GM19099 (cell line): ENCODE measurements at regions not wholly inside any gene's neighbourhood (a gene's known extent, or its start where the extent isn't known, plus 50 kb on each side); places are given as distances from the start of the nearest gene placed in this dataset.

Source experiments
- POLR2A ChIP-seq: IDR thresholded peaks from 3 replicates; pipeline ENCODE4 v1.6.1; 2011; ENCODE audit warnings: low read depth; ENCODE audit not compliant: insufficient read length; ENCODE audit errors: extremely low read depth

GRCh38 chr13:80889829-80890228, 548.9 kb upstream of the SPRY2 start:
- TF ChIP-seq POLR2A = no peak

- TF ChIP-seq POLR2A = no peak
Measured at GRCh38 chr13:80888390-80888789, 547.5 kb upstream of the SPRY2 start.

- TF ChIP-seq POLR2A = no peak
Measured at GRCh38 chr13:80884056-80884785, 543.3 kb upstream of the SPRY2 start.

- no peak for TF ChIP-seq POLR2A
Measured at GRCh38 chr13:80883545-80883944, 542.6 kb upstream of the SPRY2 start.

GRCh38 chr13:80881942-80882445, 541.1 kb upstream of the SPRY2 start:
- no peak for TF ChIP-seq POLR2A

- no peak for TF ChIP-seq POLR2A
Measured at GRCh38 chr13:80881495-80881894, 540.6 kb upstream of the SPRY2 start.

GRCh38 chr13:80881034-80881433, 540.1 kb upstream of the SPRY2 start:
- TF ChIP-seq POLR2A = no peak

GRCh38 chr13:80877944-80878241, 537.0 kb upstream of the SPRY2 start:
- TF ChIP-seq POLR2A = no peak

GRCh38 chr13:80877209-80877943, 536.5 kb upstream of the SPRY2 start:
- no peak for TF ChIP-seq POLR2A

GRCh38 chr13:80873589-80873988, 532.7 kb upstream of the SPRY2 start:
- no peak for TF ChIP-seq POLR2A

GRCh38 chr13:80871481-80871880, 530.6 kb upstream of the SPRY2 start:
- TF ChIP-seq POLR2A = no peak

- no peak for TF ChIP-seq POLR2A
Measured at GRCh38 chr13:80870186-80870585, 529.3 kb upstream of the SPRY2 start.

- no peak for TF ChIP-seq POLR2A
Measured at GRCh38 chr13:80866921-80867320, 526.0 kb upstream of the SPRY2 start.

GRCh38 chr13:80865329-80865728, 524.4 kb upstream of the SPRY2 start:
- no peak for TF ChIP-seq POLR2A

GRCh38 chr13:80862456-80862855, 521.5 kb upstream of the SPRY2 start:
- TF ChIP-seq POLR2A = no peak

- TF ChIP-seq POLR2A = no peak
Measured at GRCh38 chr13:80860845-80861244, 519.9 kb upstream of the SPRY2 start.
